Hepatocyte (in vitro differentiated cells): ENCODE measurements at regions not wholly inside any gene's neighbourhood (a gene's known extent, or its start where the extent isn't known, plus 50 kb on each side); places are given as distances from the start of the nearest gene placed in this dataset.

Source experiments
- CTCF ChIP-seq: fragments of 200-600 bp; sonication (generic); IDR thresholded peaks from 2 replicates; pipeline ENCODE4 v1.5.1; 2016; ENCODE audit warnings: antibody characterized with exemption, mild to moderate bottlenecking; ENCODE audit not compliant: poor library complexity
- EZH2 ChIP-seq: fragments of 200-600 bp; sonication (generic); IDR thresholded peaks from 2 replicates; pipeline ENCODE4 v1.6.1; 2016; ENCODE audit warnings: antibody characterized with exemption, mild to moderate bottlenecking, borderline replicate concordance
- EZH2phosphoT487 ChIP-seq: fragments of 200-600 bp; sonication (generic); IDR thresholded peaks from one replicate; pipeline ENCODE4 v1.6.1; 2018; ENCODE audit warnings: antibody characterized with exemption, mild to moderate bottlenecking, low read depth, moderate library complexity; ENCODE audit not compliant: unreplicated experiment, severe bottlenecking

DNA sequence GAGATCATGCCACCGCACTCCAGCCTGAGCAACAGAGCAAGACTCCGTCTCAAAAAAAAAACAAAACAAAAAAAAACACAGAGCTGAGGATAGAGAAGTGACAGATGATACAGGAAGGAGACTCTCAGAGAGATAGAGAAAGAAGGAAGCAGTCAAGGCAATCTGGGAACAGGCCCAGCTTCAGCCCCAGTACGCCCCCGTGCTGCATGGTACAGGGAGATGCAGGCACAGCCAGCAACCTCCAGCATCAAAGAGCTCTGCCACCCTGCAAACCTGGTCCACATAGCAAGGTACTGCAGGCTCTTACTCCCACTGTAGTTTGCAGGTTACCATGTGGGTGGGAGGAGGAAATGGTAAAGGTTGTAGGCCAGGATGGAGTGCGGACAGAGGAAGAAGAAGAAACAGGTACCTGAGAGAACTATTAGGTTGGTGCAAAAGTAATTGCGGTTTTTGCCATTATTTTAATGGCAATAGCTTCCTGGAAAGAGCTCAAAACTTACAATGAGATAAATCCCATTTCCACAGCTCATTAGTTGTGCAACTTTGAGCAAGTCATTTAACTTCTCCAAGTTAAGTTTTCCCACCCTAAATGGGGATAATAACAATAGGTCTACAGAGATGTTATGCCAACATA, 253.0 kb downstream of the ARRDC4 start:
- TF ChIP-seq CTCF (no peak), EZH2 (no peak), EZH2phosphoT487 (no peak)
